ENCODE measurements at regions not wholly inside any gene's neighbourhood (a gene's known extent, or its start where the extent isn't known, plus 50 kb on each side); places are given as distances from the start of the nearest gene placed in this dataset.

DNA sequence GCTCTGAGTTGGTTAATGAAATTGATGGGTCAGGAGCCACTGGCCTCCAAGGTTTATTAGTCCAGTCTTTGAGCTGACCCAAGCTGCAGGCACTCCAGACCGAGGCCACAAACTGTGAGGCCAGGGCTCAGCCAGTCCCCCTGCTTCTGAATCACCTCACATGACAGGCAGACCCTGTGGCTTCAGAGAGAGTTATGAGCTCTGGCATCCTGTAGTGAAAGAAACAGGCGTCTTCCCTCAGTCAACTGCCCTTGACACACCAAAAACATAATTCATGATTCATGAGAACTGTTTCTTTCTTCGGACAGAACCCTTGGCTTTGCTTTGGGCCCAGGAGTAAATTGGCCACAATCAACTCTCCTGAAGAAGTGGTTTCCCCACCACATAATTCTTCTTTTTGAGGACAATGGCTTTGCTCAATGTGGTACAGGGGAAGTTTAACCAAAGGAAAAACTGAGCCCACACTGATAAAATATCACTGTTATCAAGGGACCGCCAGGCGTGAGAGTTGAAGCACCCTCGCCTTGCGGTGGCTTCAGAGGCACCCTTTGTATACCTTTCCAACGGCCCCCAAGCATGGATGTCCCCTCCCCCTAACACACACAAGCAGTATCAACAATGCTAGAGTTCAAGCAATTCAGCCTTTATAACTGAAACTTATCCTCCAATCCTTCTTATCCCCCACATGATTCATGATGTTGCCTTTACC lies 226.9 kb downstream of the CYRIA start:
- Histone ChIP-seq H3K27ac (ENCODE audit: low read depth, low read length) (no peak overlapping the region), H3K4me3 (ENCODE audit: insufficient read depth, low read length, poor library complexity, severe bottlenecking) (no peak overlapping the region), H2AFZ (ENCODE audit: low read depth, low read length, severe bottlenecking) (no peak overlapping the region), H3K36me3 (ENCODE audit: low read length) (no peaks in the 10 kb centered on the region), H3K4me2 (ENCODE audit: low read depth, low read length, poor library complexity, severe bottlenecking) (no peak overlapping the region), H3K9me3 (ENCODE audit: insufficient read depth, low read length) (no peaks in the 10 kb centered on the region), H3K79me2 (ENCODE audit: insufficient read depth, low read length) (no peaks in the 10 kb centered on the region), H3K27me3 (ENCODE audit: low read length) (no peaks in the 10 kb centered on the region), H3K9me2 (replicated peaks; ENCODE audit: insufficient read depth, low read length) (no peaks in the 10 kb centered on the region), H4K20me1 (ENCODE audit: low read depth, low read length) (no peaks in the 10 kb centered on the region), H3F3A (ENCODE audit: insufficient read depth) (no peaks in the 10 kb centered on the region), H3K9ac (ENCODE audit: low read length) (no peak overlapping the region)
- no peak for TF ChIP-seq EZH2phosphoT487 (conservative IDR thresholded peaks at IDR 0.05; ENCODE audit: low read length)
- TF ChIP-seq, protein P1, sequence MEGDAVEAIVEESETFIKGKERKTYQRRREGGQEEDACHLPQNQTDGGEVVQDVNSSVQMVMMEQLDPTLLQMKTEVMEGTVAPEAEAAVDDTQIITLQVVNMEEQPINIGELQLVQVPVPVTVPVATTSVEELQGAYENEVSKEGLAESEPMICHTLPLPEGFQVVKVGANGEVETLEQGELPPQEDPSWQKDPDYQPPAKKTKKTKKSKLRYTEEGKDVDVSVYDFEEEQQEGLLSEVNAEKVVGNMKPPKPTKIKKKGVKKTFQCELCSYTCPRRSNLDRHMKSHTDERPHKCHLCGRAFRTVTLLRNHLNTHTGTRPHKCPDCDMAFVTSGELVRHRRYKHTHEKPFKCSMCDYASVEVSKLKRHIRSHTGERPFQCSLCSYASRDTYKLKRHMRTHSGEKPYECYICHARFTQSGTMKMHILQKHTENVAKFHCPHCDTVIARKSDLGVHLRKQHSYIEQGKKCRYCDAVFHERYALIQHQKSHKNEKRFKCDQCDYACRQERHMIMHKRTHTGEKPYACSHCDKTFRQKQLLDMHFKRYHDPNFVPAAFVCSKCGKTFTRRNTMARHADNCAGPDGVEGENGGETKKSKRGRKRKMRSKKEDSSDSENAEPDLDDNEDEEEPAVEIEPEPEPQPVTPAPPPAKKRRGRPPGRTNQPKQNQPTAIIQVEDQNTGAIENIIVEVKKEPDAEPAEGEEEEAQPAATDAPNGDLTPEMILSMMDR (IDR thresholded peaks at IDR 0.05; ENCODE audit: insufficient read depth, low read length, poor library complexity, severe bottlenecking), result no peak

GRCh38 chr2:16437189-16437588 lies 228.4 kb downstream of the CYRIA start:
- no peaks in the 10 kb centered on the region for H3K36me3 ChIP-seq (ENCODE audit: low read length)
- no peaks in the 10 kb centered on the region for H3K9me3 ChIP-seq (ENCODE audit: insufficient read depth, low read length)
- no peaks in the 10 kb centered on the region for H3K79me2 ChIP-seq (ENCODE audit: insufficient read depth, low read length)
- H3K9me2 ChIP-seq (replicated peaks; ENCODE audit: insufficient read depth, low read length), result no peaks in the 10 kb centered on the region
- no peak overlapping the region for H3K27ac ChIP-seq (ENCODE audit: low read depth, low read length)
- H2AFZ ChIP-seq (ENCODE audit: low read depth, low read length, severe bottlenecking), result no peak overlapping the region
- H3F3A ChIP-seq (ENCODE audit: insufficient read depth), result no peaks in the 10 kb centered on the region
- no peak overlapping the region for H3K4me3 ChIP-seq (ENCODE audit: insufficient read depth, low read length, poor library complexity, severe bottlenecking)
- no peak overlapping the region for H3K4me2 ChIP-seq (ENCODE audit: low read depth, low read length, poor library complexity, severe bottlenecking)
- H4K20me1 ChIP-seq (ENCODE audit: low read depth, low read length), result no peaks in the 10 kb centered on the region
- TF ChIP-seq, protein P1 (IDR thresholded peaks at IDR 0.05; ENCODE audit: insufficient read depth, low read length, poor library complexity, severe bottlenecking), result no peak
- TF ChIP-seq EZH2phosphoT487 (conservative IDR thresholded peaks at IDR 0.05; ENCODE audit: low read length), result no peak
- no peaks in the 10 kb centered on the region for H3K27me3 ChIP-seq (ENCODE audit: low read length)
- H3K9ac ChIP-seq (ENCODE audit: low read length), result no peak overlapping the region

GRCh38 chr2:16434393-16434792 lies 231.2 kb downstream of the CYRIA start:
- Histone ChIP-seq H3K9me2 (replicated peaks; ENCODE audit: insufficient read depth, low read length) (no peaks in the 10 kb centered on the region), H3K27ac (ENCODE audit: low read depth, low read length) (no peak overlapping the region), H3K27me3 (ENCODE audit: low read length) (no peaks in the 10 kb centered on the region), H2AFZ (ENCODE audit: low read depth, low read length, severe bottlenecking) (no peak overlapping the region), H3K9ac (ENCODE audit: low read length) (no peak overlapping the region), H3K36me3 (ENCODE audit: low read length) (no peaks in the 10 kb centered on the region), H3K4me2 (ENCODE audit: low read depth, low read length, poor library complexity, severe bottlenecking) (no peak overlapping the region), H4K20me1 (ENCODE audit: low read depth, low read length) (no peaks in the 10 kb centered on the region), H3K9me3 (ENCODE audit: insufficient read depth, low read length) (no peaks in the 10 kb centered on the region), H3K4me3 (ENCODE audit: insufficient read depth, low read length, poor library complexity, severe bottlenecking) (no peak overlapping the region), H3F3A (ENCODE audit: insufficient read depth) (no peaks in the 10 kb centered on the region), H3K79me2 (ENCODE audit: insufficient read depth, low read length) (no peaks in the 10 kb centered on the region)
- TF ChIP-seq, protein P1 (IDR thresholded peaks at IDR 0.05; ENCODE audit: insufficient read depth, low read length, poor library complexity, severe bottlenecking), result no peak
- TF ChIP-seq EZH2phosphoT487 (conservative IDR thresholded peaks at IDR 0.05; ENCODE audit: low read length), result no peak
